Fibroblast of mammary gland (primary cell): ENCODE measurements at regions not wholly inside any gene's neighbourhood (a gene's known extent, or its start where the extent isn't known, plus 50 kb on each side); places are given as distances from the start of the nearest gene placed in this dataset.

Experiments
- DNase-seq: peaks from one replicate; pipeline ENCODE4 v3.0.0-alpha.2; 2010; ENCODE audit warnings: low read depth
- H3K4me3 ChIP-seq: 2 replicates; pipeline ENCODE4 v1.5.1; 2011; ENCODE audit warnings: low read depth, mild to moderate bottlenecking, low read length, moderate library complexity; ENCODE audit not compliant: control insufficient read depth
- CTCF ChIP-seq: conservative IDR thresholded peaks from 2 replicates; pipeline ENCODE4 v1.5.1; 2011; ENCODE audit warnings: low read depth, low read length, inconsistent platforms; ENCODE audit not compliant: control insufficient read depth, insufficient read depth

GRCh38 chr21:41632748-41633475 is 125.0 kb upstream of the TMPRSS2 start:
- no peak for DNase-seq
- no peak overlapping the region for H3K4me3 ChIP-seq
- TF ChIP-seq CTCF = no peak

GRCh38 chr21:41631564-41632461 is 123.9 kb upstream of the TMPRSS2 start:
- H3K4me3 ChIP-seq = no peak overlapping the region
- DNase-seq = peak; percentile 64
- no peak for TF ChIP-seq CTCF

GRCh38 chr21:41630917-41631316 is 123.0 kb upstream of the TMPRSS2 start:
- TF ChIP-seq CTCF = no peak
- H3K4me3 ChIP-seq = no peak overlapping the region
- DNase-seq = no peak

- no peak overlapping the region for H3K4me3 ChIP-seq
- DNase-seq = peak; percentile 100
- TF ChIP-seq CTCF = no peak
These were observed 122.3 kb upstream of the TMPRSS2 start for GRCh38 chr21:41630249-41630648.

- no peak for TF ChIP-seq CTCF
- no peak overlapping the region for H3K4me3 ChIP-seq
- DNase-seq = no peak
These were observed 120.3 kb upstream of the TMPRSS2 start for GRCh38 chr21:41628256-41628655.

GRCh38 chr21:41627428-41627827 is 119.5 kb upstream of the TMPRSS2 start:
- H3K4me3 ChIP-seq = no peak overlapping the region
- peak; percentile 93 for DNase-seq
- TF ChIP-seq CTCF = no peak
